ENCODE measurements at regions not wholly inside any gene's neighbourhood (a gene's known extent, or its start where the extent isn't known, plus 50 kb on each side); places are given as distances from the start of the nearest gene placed in this dataset.

DNA sequence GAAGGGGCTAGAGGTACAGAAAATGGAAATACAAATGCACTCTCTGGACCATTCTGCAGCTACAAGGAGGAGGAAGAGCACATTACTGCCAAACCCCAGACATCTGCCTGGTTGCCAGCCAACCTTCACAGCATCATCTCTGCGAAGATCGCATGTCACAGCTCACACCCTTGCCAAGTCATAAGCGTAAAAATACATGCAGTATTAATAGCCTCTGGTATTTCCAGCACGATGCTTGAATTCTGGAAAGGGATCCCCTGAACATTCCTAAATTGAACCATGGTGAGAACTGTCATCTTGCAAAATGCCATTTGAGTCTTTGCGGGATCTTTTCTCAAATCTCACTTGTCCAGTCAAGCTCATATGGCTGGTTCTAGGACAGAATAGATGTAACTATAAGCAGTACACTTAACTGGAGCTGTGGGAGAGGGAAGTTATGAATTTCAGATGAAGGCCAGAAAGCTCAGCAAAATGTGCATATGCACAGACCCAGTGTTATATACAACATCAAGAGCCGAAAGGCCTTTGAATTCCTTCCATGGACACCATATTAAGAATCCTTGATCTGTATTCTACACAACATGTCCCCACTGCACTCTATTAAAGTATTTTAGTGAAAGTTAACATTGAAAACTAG is 211.6 kb downstream of the DUSP6 start:
- H3K9me3 Mint-ChIP-seq, result no peaks in the 10 kb centered on the region
- no peak for DNase-seq (ENCODE audit: extremely low spot score, unreplicated experiment)
- TF ChIP-seq, protein P1, sequence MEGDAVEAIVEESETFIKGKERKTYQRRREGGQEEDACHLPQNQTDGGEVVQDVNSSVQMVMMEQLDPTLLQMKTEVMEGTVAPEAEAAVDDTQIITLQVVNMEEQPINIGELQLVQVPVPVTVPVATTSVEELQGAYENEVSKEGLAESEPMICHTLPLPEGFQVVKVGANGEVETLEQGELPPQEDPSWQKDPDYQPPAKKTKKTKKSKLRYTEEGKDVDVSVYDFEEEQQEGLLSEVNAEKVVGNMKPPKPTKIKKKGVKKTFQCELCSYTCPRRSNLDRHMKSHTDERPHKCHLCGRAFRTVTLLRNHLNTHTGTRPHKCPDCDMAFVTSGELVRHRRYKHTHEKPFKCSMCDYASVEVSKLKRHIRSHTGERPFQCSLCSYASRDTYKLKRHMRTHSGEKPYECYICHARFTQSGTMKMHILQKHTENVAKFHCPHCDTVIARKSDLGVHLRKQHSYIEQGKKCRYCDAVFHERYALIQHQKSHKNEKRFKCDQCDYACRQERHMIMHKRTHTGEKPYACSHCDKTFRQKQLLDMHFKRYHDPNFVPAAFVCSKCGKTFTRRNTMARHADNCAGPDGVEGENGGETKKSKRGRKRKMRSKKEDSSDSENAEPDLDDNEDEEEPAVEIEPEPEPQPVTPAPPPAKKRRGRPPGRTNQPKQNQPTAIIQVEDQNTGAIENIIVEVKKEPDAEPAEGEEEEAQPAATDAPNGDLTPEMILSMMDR (conservative IDR thresholded peaks at IDR 0.05), result no peak
- no peak overlapping the region for H3K4me3 Mint-ChIP-seq
- no peaks in the 10 kb centered on the region for H3K27me3 Mint-ChIP-seq
- H3K4me1 Mint-ChIP-seq (ENCODE audit: unreplicated experiment), result no peaks in the 10 kb centered on the region
- no peak overlapping the region for H3K27ac Mint-ChIP-seq
- no peaks in the 10 kb centered on the region for H3K36me3 Mint-ChIP-seq

DNA sequence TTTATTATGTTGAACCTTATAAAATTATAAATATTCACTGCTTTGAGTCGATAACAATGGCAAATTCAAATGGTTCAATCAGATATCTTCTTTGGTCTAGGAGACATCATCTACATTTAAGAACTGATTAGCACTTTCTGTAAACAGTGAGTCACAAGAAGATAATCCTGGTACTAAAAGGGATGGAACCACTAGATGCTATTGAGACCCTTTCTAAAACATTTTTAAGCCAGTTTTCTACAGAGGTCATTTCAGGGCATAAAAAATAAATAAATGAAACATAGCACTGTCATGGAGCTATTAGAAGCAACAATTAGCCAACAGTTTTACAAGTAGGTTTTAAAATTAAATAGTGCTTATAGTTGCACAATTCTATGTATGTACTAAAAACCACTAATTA is 212.2 kb downstream of the DUSP6 start:
- no peak for DNase-seq (ENCODE audit: extremely low spot score, unreplicated experiment)
- Mint-ChIP-seq H3K27ac (no peak overlapping the region), H3K27me3 (no peaks in the 10 kb centered on the region), H3K4me3 (no peak overlapping the region), H3K36me3 (no peaks in the 10 kb centered on the region), H3K4me1 (ENCODE audit: unreplicated experiment) (no peaks in the 10 kb centered on the region), H3K9me3 (no peaks in the 10 kb centered on the region)
- TF ChIP-seq, protein P1 (conservative IDR thresholded peaks at IDR 0.05), result no peak

- TF ChIP-seq, protein P1 (conservative IDR thresholded peaks at IDR 0.05), result no peak
- H3K9me3 Mint-ChIP-seq, result no peaks in the 10 kb centered on the region
- no peaks in the 10 kb centered on the region for H3K4me1 Mint-ChIP-seq (ENCODE audit: unreplicated experiment)
- no peak overlapping the region for H3K4me3 Mint-ChIP-seq
- H3K36me3 Mint-ChIP-seq, result no peaks in the 10 kb centered on the region
- H3K27ac Mint-ChIP-seq, result no peak overlapping the region
- DNase-seq (ENCODE audit: extremely low spot score, unreplicated experiment), result no peak
- no peaks in the 10 kb centered on the region for H3K27me3 Mint-ChIP-seq
Observed at GRCh38 chr12:89139390-89139789, 212.9 kb downstream of the DUSP6 start.

GRCh38 chr12:89138048-89138852 is 214.1 kb downstream of the DUSP6 start:
- Mint-ChIP-seq H3K4me1 (ENCODE audit: unreplicated experiment) (no peaks in the 10 kb centered on the region), H3K9me3 (no peaks in the 10 kb centered on the region), H3K27me3 (no peaks in the 10 kb centered on the region), H3K4me3 (no peak overlapping the region), H3K27ac (no peak overlapping the region), H3K36me3 (no peaks in the 10 kb centered on the region)
- no peak for DNase-seq (ENCODE audit: extremely low spot score, unreplicated experiment)
- TF ChIP-seq, protein P1 (conservative IDR thresholded peaks at IDR 0.05), result no peak

DNA sequence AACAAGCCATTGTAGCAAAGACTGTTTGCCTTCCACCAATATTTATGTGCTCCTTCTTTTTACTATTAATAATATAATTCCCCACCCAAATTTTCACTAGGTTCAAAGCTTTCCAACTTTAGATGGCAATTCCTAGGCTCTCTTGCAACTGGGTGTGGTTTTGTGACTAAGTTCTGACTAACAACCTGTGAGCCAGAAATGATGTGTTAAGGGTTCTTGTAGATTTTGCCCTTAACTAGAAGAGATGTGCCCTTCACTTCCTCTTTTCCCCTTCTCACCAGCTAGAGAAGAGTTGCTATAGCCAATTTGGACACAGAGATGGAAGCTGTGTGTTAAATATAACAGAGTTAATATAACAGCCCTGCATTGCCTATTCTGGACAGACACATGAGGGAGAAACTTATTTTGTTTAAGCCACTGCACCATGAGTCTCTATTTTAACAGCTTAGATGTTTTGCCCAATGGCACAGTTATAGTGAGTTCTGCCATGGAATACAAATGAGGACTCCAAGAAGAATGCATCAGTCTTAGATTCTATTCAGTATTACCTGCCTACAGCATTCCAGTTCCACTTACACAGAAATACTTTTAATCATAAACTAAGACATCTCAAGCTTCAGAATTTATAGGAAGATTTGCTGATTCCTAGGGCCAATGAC is 216.2 kb downstream of the DUSP6 start:
- TF ChIP-seq, protein P1 (conservative IDR thresholded peaks at IDR 0.05), result no peak
- no peak overlapping the region for H3K27ac Mint-ChIP-seq
- no peaks in the 10 kb centered on the region for H3K9me3 Mint-ChIP-seq
- H3K4me3 Mint-ChIP-seq, result no peak overlapping the region
- H3K4me1 Mint-ChIP-seq (ENCODE audit: unreplicated experiment), result no peaks in the 10 kb centered on the region
- H3K27me3 Mint-ChIP-seq, result no peaks in the 10 kb centered on the region
- DNase-seq (ENCODE audit: extremely low spot score, unreplicated experiment), result no peak
- H3K36me3 Mint-ChIP-seq, result no peaks in the 10 kb centered on the region
